Activated CD4-positive, alpha-beta memory T cell treated with anti-CD3 and anti-CD28 coated beads for 36 hours (primary cell): ENCODE measurements at regions not wholly inside any gene's neighbourhood (a gene's known extent, or its start where the extent isn't known, plus 50 kb on each side); places are given as distances from the start of the nearest gene placed in this dataset.

Experiments used
- CTCF ChIA-PET: fragments of 350-600 bp; sonication (Branson Sonifier 250); formaldehyde crosslinking; loops from one replicate; lab custom pipeline; 2021; ENCODE audit warnings: antibody characterized with exemption, inconsistent platforms; lab: Charles Lee
- POLR2A ChIA-PET: fragments of 350-600 bp; sonication (Branson Sonifier 250); formaldehyde crosslinking; loops from one replicate; lab custom pipeline; 2021; ENCODE audit warnings: antibody characterized with exemption; lab: Charles Lee
- DNase-seq: peaks from one replicate; pipeline ENCODE4 v3.0.0-alpha.2; 2020
- H3K27ac Mint-ChIP-seq: one replicate; pipeline ENCODE4 v1.8.0; 2021; ENCODE audit warnings: mixed read lengths
- H3K27me3 Mint-ChIP-seq: one replicate; pipeline ENCODE4 v1.8.0; 2021; ENCODE audit warnings: mixed read lengths
- H3K36me3 Mint-ChIP-seq: one replicate; pipeline ENCODE4 v1.8.0; 2021; ENCODE audit warnings: mixed read lengths
- H3K4me1 Mint-ChIP-seq: one replicate; pipeline ENCODE4 v1.8.0; 2021; ENCODE audit warnings: low read depth, mixed read lengths
- H3K4me3 Mint-ChIP-seq: one replicate; pipeline ENCODE4 v1.8.0; 2021; ENCODE audit warnings: mild to moderate bottlenecking, mixed read lengths
- H3K9me3 Mint-ChIP-seq: one replicate; pipeline ENCODE4 v1.8.0; 2021; ENCODE audit warnings: mixed read lengths
- intact Hi-C: fragments of 100-400 bp; cut with micrococcal nuclease; formaldehyde crosslinking; loops from one replicate; pipeline ENCODE4 v1.15.1; 2023

GRCh38 chr2:39514825-39515224 lies 77.7 kb upstream of the MAP4K3 start:
- H3K4me1 Mint-ChIP-seq: peaks cover 31% of the 10 kb centered on the region
- no peak for DNase-seq
- H3K27ac Mint-ChIP-seq: no peak overlapping the region
- CTCF ChIA-PET: no interaction called here
- H3K9me3 Mint-ChIP-seq: no peaks in the 10 kb centered on the region
- intact Hi-C loops: loop anchor here (5.0 kb wide), 1 partner anchor 212 kb away; no protein-coding TSS in a partner anchor
- POLR2A ChIA-PET: no interaction called here
- no peak overlapping the region for H3K4me3 Mint-ChIP-seq
- H3K27me3 Mint-ChIP-seq: peaks cover 7% of the 10 kb centered on the region
- H3K36me3 Mint-ChIP-seq: no peaks in the 10 kb centered on the region

- H3K9me3 Mint-ChIP-seq: no peaks in the 10 kb centered on the region
- no peak overlapping the region for H3K27ac Mint-ChIP-seq
- POLR2A ChIA-PET: no interaction called here
- H3K4me1 Mint-ChIP-seq: peaks cover 31% of the 10 kb centered on the region
- intact Hi-C loops: no loop called here
- H3K36me3 Mint-ChIP-seq: no peaks in the 10 kb centered on the region
- no peak for DNase-seq
- H3K4me3 Mint-ChIP-seq: no peak overlapping the region
- CTCF ChIA-PET: no interaction called here
- peaks cover 7% of the 10 kb centered on the region for H3K27me3 Mint-ChIP-seq
Observed at GRCh38 chr2:39515273-39515896, 78.3 kb upstream of the MAP4K3 start.

DNA sequence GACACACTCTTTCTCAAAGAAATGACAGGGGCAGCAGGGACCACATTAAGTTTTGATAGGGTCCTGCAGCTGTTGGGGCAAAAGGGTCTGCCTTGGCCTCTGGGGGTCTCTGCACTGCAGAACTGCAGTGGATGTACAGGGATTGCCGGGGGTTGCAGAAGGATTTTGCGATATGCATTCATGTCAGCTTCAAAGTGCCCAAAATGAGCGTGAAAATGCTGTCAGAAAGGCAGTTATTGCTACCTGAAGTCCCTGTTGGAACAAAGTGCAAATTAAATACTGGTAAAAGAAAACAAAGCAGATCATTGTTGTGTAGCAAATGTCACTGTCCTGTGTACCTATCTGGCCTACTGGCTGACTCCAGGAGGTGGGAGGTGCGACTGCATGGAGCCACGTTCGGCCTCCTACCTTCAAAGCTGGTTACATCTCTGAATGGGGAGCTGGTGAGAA lies 78.8 kb upstream of the MAP4K3 start:
- no peak for DNase-seq
- H3K4me3 Mint-ChIP-seq: no peak overlapping the region
- H3K36me3 Mint-ChIP-seq: peaks cover 2% of the 10 kb centered on the region
- intact Hi-C loops: no loop called here
- ChIA-PET CTCF (no interaction called here), POLR2A (no interaction called here)
- peaks cover 31% of the 10 kb centered on the region for H3K4me1 Mint-ChIP-seq
- peaks cover 7% of the 10 kb centered on the region for H3K27me3 Mint-ChIP-seq
- no peak overlapping the region for H3K27ac Mint-ChIP-seq
- peaks cover under 1% of the 10 kb centered on the region for H3K9me3 Mint-ChIP-seq

DNA sequence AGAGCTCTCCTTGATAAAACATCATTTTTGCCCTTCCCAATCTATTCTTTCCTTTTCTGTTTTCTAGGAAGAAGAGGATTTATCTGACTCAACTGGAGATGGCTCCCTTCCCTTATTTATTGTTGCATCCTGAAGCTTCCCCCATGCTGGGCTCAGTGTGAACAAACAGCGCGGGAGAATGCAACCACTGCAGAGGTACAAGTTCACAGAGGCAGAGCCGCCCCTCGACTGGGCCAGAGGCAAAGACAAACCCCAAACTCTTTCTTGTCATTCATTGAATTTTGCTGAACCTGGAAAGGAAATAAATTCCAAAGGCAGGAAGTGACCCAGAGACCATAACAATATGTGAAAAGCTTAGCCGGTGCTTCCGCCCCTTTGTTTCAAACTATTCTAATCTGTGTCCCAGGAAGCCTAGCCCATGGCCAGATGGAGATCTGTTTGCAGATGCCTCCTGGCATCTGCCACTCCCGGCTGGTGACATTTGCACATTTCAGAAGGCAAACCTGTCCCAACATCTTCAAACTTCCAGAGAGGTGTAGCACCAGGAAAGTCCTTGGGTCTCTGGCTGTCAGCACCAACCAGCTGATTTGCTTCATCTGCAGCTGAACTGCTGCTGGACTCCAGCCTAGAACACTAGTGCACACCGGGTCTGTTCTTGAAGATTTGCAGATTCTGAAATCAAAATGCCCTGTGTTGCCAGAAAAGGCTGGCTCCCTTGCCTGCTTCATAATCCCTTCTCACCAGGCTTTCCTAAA lies 79.4 kb upstream of the MAP4K3 start:
- intact Hi-C loops: no loop called here
- Mint-ChIP-seq H3K27me3 (peaks cover 7% of the 10 kb centered on the region), H3K27ac (no peak overlapping the region), H3K4me1 (peaks cover 29% of the 10 kb centered on the region), H3K4me3 (no peak overlapping the region), H3K36me3 (peaks cover 2% of the 10 kb centered on the region), H3K9me3 (peaks cover 5% of the 10 kb centered on the region)
- no peak for DNase-seq
- ChIA-PET POLR2A (no interaction called here), CTCF (interaction anchor here (0.6 kb wide), 1 partner anchor 372 kb away, joined by 3 read pairs; no protein-coding TSS in a partner anchor)

DNA sequence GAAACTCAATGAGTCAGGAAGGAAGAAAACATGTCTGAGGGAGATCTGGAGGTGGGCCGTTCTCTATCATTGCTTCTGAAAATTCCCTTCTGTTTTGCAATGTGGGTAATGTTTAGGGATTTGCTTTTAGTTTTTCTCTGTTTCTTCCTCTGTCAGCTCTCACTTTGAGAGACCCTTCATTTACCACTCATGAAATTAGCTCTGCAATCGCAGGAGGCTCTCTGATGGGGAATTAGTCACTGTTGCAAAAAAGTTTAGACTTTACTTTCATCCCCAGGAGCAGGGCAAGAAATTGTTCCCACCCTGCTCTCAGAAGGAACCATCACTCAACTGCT lies 80.0 kb upstream of the MAP4K3 start:
- H3K4me1 Mint-ChIP-seq: peaks cover 23% of the 10 kb centered on the region

GRCh38 chr2:39517622-39518021 lies 80.5 kb upstream of the MAP4K3 start:
- peaks cover 7% of the 10 kb centered on the region for H3K27me3 Mint-ChIP-seq
- no peak overlapping the region for H3K4me3 Mint-ChIP-seq
- H3K4me1 Mint-ChIP-seq: peaks cover 18% of the 10 kb centered on the region
- H3K36me3 Mint-ChIP-seq: peaks cover 5% of the 10 kb centered on the region
- H3K9me3 Mint-ChIP-seq: peaks cover 13% of the 10 kb centered on the region
- intact Hi-C loops: no loop called here
- no peak overlapping the region for H3K27ac Mint-ChIP-seq
- ChIA-PET CTCF (no interaction called here), POLR2A (no interaction called here)
- no peak for DNase-seq

More for the DNA sequence above, 80.0 kb upstream of the MAP4K3 start:
- POLR2A ChIA-PET: no interaction called here
- CTCF ChIA-PET: interaction anchor here (0.6 kb wide), 1 partner anchor 373 kb away, joined by 3 read pairs; no protein-coding TSS in a partner anchor
- intact Hi-C loops: no loop called here
- Mint-ChIP-seq H3K9me3 (peaks cover 8% of the 10 kb centered on the region), H3K4me3 (no peak overlapping the region), H3K36me3 (peaks cover 2% of the 10 kb centered on the region), H3K27me3 (peaks cover 7% of the 10 kb centered on the region), H3K27ac (no peak overlapping the region)
- no peak for DNase-seq

GRCh38 chr2:39519886-39520285 lies 82.8 kb upstream of the MAP4K3 start:
- ChIA-PET POLR2A (no interaction called here), CTCF (no interaction called here)
- Mint-ChIP-seq H3K4me3 (no peak overlapping the region), H3K36me3 (peaks cover 5% of the 10 kb centered on the region), H3K4me1 (no peaks in the 10 kb centered on the region), H3K27me3 (peaks cover 4% of the 10 kb centered on the region), H3K27ac (no peak overlapping the region), H3K9me3 (peaks cover 13% of the 10 kb centered on the region)
- no peak for DNase-seq
- intact Hi-C loops: no loop called here

DNA sequence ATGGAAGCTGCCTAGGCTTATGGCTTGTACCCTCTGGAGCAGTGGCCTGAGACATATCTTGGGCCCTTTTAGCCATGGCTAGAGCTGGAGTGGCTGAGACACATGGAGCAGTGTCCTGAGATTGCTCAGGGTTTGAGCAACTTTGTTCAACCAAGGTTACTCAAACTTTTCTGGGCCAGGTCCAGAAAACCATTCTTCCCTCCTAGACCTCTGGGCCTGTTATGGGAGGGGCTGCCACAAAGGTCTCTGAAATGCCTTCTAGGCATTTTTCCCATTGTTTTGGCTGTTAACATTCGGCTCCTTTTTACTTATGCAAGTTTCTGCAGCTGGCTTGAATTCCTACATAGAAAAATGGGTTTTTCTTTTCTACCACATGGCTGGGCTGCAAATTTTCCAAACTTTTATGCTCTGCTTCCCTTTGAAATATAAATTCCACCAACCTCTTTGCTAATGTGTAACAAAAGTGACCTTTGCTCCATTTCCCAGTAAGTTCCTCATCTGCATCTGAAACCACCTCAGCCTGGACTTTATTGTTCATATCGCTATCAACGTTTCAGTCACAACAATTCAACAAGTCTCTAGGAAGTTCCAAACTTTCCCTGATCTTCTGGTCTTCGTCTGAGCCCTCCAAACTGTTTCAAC lies 84.9 kb upstream of the MAP4K3 start:
- Mint-ChIP-seq H3K27me3 (no peaks in the 10 kb centered on the region), H3K9me3 (peaks cover 13% of the 10 kb centered on the region), H3K4me3 (no peak overlapping the region), H3K4me1 (no peaks in the 10 kb centered on the region), H3K27ac (no peak overlapping the region), H3K36me3 (peaks cover 5% of the 10 kb centered on the region)
- ChIA-PET CTCF (no interaction called here), POLR2A (no interaction called here)
- intact Hi-C loops: no loop called here
- no peak for DNase-seq

DNA sequence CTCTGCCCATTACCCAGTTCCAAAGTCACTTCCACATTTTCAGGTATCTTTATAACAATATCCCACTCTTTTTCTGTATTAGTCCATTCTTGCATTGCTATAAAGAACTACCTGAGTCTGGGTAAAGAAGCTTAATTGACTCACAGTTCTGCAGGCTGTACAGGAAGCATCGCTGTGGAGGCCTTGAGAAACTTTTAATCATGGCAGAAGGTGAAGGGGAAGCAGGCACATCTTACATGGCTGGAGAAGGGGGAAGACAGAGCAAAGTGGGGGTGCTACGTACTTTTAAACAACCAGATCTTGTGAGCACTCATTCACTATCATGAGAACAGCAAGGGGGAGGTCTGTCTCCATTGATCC lies 85.4 kb upstream of the MAP4K3 start:
- no peak overlapping the region for H3K4me3 Mint-ChIP-seq
- ChIA-PET CTCF (no interaction called here), POLR2A (no interaction called here)
- DNase-seq: no peak
- H3K4me1 Mint-ChIP-seq: no peaks in the 10 kb centered on the region
- H3K27me3 Mint-ChIP-seq: no peaks in the 10 kb centered on the region
- intact Hi-C loops: no loop called here
- peaks cover 13% of the 10 kb centered on the region for H3K9me3 Mint-ChIP-seq
- peaks cover 5% of the 10 kb centered on the region for H3K36me3 Mint-ChIP-seq
- no peak overlapping the region for H3K27ac Mint-ChIP-seq

DNA sequence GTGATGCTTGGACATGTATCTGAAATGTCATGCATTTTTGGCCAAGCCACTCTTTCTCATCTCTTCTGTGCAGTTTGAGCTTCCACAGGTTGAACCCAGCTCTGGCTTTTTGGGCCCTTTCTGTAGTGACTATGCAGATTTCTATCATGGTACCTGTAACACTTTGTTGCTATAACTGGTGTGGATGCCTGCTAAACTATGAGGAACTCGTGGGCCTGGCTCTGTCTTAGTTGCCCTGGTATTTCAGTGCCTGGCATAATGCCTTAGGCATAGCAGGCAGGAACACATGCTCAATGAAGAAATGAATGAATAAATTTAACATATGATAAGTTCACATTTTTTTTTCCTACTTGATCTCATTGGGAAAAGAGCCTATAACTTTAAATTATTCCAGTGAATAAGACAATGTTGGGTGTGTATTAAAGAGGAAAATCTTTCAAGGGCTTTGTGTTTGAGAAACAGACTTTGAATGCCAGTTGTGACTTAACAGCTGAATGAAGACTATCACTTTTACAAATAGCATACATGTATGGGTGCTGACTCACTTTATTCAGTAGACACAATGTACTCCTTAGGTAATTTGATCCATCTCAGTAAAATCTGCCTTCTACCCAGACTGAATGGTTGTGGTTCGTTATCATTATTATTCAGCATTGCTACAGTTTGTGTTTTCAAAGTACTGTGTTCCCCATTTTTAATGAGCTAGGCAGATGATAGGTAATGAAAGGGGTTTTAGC lies 86.4 kb upstream of the MAP4K3 start:
- Mint-ChIP-seq H3K27ac (no peak overlapping the region), H3K4me3 (no peak overlapping the region), H3K36me3 (peaks cover 5% of the 10 kb centered on the region), H3K27me3 (no peaks in the 10 kb centered on the region), H3K9me3 (peaks cover 13% of the 10 kb centered on the region), H3K4me1 (no peaks in the 10 kb centered on the region)
- no peak for DNase-seq
- CTCF ChIA-PET: interaction anchor here (1.0 kb wide), 1 partner anchor 209 kb away, joined by 3 read pairs; no protein-coding TSS in a partner anchor
- intact Hi-C loops: no loop called here
- POLR2A ChIA-PET: no interaction called here

DNA sequence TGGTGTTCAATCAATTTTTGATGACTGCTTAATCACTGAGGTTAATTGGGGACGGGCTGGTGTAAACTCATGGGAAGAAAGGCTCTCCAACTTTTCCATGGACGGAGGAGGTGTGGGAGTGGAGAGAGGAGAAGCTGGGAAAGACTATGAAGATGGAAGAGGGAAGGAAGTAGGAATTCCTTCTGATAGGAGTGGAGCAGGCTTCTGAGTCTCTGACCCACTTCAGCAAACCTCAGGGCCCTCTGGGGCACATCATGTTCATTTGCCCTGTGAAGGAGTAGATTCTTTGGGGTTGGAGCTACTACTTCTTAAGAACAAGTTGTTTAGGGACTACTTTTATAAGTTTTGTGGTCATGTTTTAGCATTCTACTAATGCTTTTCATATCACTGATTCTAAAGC lies 87.0 kb upstream of the MAP4K3 start:
- Mint-ChIP-seq H3K4me1 (no peaks in the 10 kb centered on the region), H3K9me3 (peaks cover 13% of the 10 kb centered on the region), H3K27ac (no peak overlapping the region), H3K27me3 (no peaks in the 10 kb centered on the region), H3K4me3 (no peak overlapping the region), H3K36me3 (peaks cover 5% of the 10 kb centered on the region)
- ChIA-PET CTCF (interaction anchor here (1.0 kb wide), 1 partner anchor 208 kb away, joined by 3 read pairs; no protein-coding TSS in a partner anchor), POLR2A (no interaction called here)
- DNase-seq: no peak
- intact Hi-C loops: no loop called here
